Pulmonary artery endothelial cell (primary cell): ENCODE measurements at regions not wholly inside any gene's neighbourhood (a gene's known extent, or its start where the extent isn't known, plus 50 kb on each side); places are given as distances from the start of the nearest gene placed in this dataset.

Source experiments
- DNase-seq: peaks from one replicate; pipeline ENCODE4 v3.0.0-alpha.2; 2011; ENCODE audit warnings: low read depth, low spot score

- no peak for DNase-seq
These were observed 171.6 kb upstream of the MBNL1 start for GRCh38 chr3:152097120-152097519.

- no peak for DNase-seq
These were observed 171.0 kb upstream of the MBNL1 start for GRCh38 chr3:152097770-152098169.

GRCh38 chr3:152100491-152101132 lies 168.1 kb upstream of the MBNL1 start:
- DNase-seq, result no peak

- no peak for DNase-seq
These were observed 166.3 kb upstream of the MBNL1 start for GRCh38 chr3:152102410-152102809.

- DNase-seq, result no peak
These were observed 165.5 kb upstream of the MBNL1 start for GRCh38 chr3:152103257-152103656.

- DNase-seq, result no peak
These were observed 163.8 kb upstream of the MBNL1 start for GRCh38 chr3:152104847-152105415.

- no peak for DNase-seq
These were observed 163.3 kb upstream of the MBNL1 start for GRCh38 chr3:152105446-152105845.

- no peak for DNase-seq
These were observed 159.7 kb upstream of the MBNL1 start for GRCh38 chr3:152109038-152109437.

- DNase-seq, result no peak
These were observed 155.3 kb upstream of the MBNL1 start for GRCh38 chr3:152113413-152113812.

GRCh38 chr3:152113992-152114651 lies 154.6 kb upstream of the MBNL1 start:
- no peak for DNase-seq

GRCh38 chr3:152120601-152121269 lies 148.0 kb upstream of the MBNL1 start:
- DNase-seq, result no peak

- no peak for DNase-seq
These were observed 147.5 kb upstream of the MBNL1 start for GRCh38 chr3:152121270-152121636.

- no peak for DNase-seq
These were observed 145.9 kb upstream of the MBNL1 start for GRCh38 chr3:152122851-152123250.

GRCh38 chr3:152123457-152123856 lies 145.3 kb upstream of the MBNL1 start:
- DNase-seq, result no peak

GRCh38 chr3:152126260-152126659 lies 142.5 kb upstream of the MBNL1 start:
- DNase-seq, result no peak

GRCh38 chr3:152127058-152127457 lies 141.7 kb upstream of the MBNL1 start:
- DNase-seq, result no peak

GRCh38 chr3:152128356-152128755 lies 140.4 kb upstream of the MBNL1 start:
- DNase-seq, result no peak

- DNase-seq, result no peak
These were observed 129.1 kb upstream of the MBNL1 start for GRCh38 chr3:152139651-152140050.

GRCh38 chr3:152146461-152146860 lies 122.3 kb upstream of the MBNL1 start:
- DNase-seq, result no peak

- DNase-seq, result no peak
These were observed 121.0 kb upstream of the MBNL1 start for GRCh38 chr3:152147748-152148147.

- no peak for DNase-seq
These were observed 120.2 kb upstream of the MBNL1 start for GRCh38 chr3:152148579-152148978.

- no peak for DNase-seq
These were observed 118.9 kb upstream of the MBNL1 start for GRCh38 chr3:152149832-152150231.
